Thyroid gland (tissue), 4 donors: ENCODE measurements at regions not wholly inside any gene's neighbourhood (a gene's known extent, or its start where the extent isn't known, plus 50 kb on each side); places are given as distances from the start of the nearest gene placed in this dataset.

Experiments used
- POLR2A ChIP-seq, 2 donors: fragments of 450-650 bp; IDR thresholded peaks; one replicate each; pipeline ENCODE4 v1.6.1; 2017; ENCODE audit warnings: antibody characterized with exemption in 2 of 2, mild to moderate bottlenecking in 2 of 2, moderate library complexity in 1 of 2
- TF ChIP-seq, protein P1 (sequence below), 6 experiments: fragments of 200-600 bp in 3 of 6; fragments of 450-650 bp in 3 of 6; sonication (generic) in 3 of 6; IDR thresholded peaks; one replicate each; pipeline ENCODE4 v1.5.1; 2016 to 2019; ENCODE audit warnings: antibody characterized with exemption in 6 of 6, mild to moderate bottlenecking in 2 of 6, inconsistent platforms in 1 of 6, moderate library complexity in 1 of 6

DNA sequence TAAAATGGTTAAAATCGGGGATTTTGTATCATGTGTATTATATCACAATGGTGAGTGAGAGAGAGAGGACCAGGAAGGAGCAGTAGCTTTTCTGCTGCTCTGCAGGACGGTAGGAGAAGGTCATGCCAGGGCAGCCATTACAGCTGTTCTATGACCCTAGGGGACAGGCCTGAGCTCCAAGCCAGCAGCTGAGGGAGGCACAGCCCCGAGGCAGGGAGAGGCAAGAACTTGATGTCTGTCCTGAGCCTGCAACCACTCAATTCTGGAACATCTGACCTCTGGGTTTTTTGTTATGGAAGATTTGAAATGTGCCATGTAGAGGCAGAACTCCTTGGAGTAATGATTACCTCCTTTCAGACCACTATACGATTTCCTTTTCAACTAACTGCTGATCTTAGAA is 135.8 kb upstream of the SH3BP4 start:
- TF ChIP-seq, protein P1, sequence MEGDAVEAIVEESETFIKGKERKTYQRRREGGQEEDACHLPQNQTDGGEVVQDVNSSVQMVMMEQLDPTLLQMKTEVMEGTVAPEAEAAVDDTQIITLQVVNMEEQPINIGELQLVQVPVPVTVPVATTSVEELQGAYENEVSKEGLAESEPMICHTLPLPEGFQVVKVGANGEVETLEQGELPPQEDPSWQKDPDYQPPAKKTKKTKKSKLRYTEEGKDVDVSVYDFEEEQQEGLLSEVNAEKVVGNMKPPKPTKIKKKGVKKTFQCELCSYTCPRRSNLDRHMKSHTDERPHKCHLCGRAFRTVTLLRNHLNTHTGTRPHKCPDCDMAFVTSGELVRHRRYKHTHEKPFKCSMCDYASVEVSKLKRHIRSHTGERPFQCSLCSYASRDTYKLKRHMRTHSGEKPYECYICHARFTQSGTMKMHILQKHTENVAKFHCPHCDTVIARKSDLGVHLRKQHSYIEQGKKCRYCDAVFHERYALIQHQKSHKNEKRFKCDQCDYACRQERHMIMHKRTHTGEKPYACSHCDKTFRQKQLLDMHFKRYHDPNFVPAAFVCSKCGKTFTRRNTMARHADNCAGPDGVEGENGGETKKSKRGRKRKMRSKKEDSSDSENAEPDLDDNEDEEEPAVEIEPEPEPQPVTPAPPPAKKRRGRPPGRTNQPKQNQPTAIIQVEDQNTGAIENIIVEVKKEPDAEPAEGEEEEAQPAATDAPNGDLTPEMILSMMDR (IDR thresholded peaks at IDR 0.05), result no peak
- TF ChIP-seq POLR2A (IDR thresholded peaks at IDR 0.05), result no peak
